DND-41 (cell line): ENCODE measurements at regions not wholly inside any gene's neighbourhood (a gene's known extent, or its start where the extent isn't known, plus 50 kb on each side); places are given as distances from the start of the nearest gene placed in this dataset.

Experiments
- CTCF ChIP-seq: IDR thresholded peaks from 2 replicates; pipeline ENCODE4 v1.5.1; 2012; ENCODE audit warnings: borderline replicate concordance, low read length, moderate library complexity, mild to moderate bottlenecking; ENCODE audit not compliant: poor library complexity, severe bottlenecking; ENCODE audit errors: extremely low read depth
- EZH2 ChIP-seq: IDR thresholded peaks from 3 replicates; pipeline ENCODE4 v1.6.1; 2012; ENCODE audit warnings: borderline replicate concordance, low read depth, mild to moderate bottlenecking, moderate library complexity, low read length, inconsistent platforms; ENCODE audit not compliant: severe bottlenecking

- TF ChIP-seq CTCF (no peak), EZH2 (no peak)
Observed at GRCh38 chr1:181984006-181984405, 77.5 kb downstream of the ZNF648 start.
